ENCODE measurements at regions not wholly inside any gene's neighbourhood (a gene's known extent, or its start where the extent isn't known, plus 50 kb on each side); places are given as distances from the start of the nearest gene placed in this dataset.
"Not testable (repeated sequence)": the region's sequence is repeated elsewhere in the genome, so short reads cannot be mapped to it uniquely, and the experiment has no call there.

DNA sequence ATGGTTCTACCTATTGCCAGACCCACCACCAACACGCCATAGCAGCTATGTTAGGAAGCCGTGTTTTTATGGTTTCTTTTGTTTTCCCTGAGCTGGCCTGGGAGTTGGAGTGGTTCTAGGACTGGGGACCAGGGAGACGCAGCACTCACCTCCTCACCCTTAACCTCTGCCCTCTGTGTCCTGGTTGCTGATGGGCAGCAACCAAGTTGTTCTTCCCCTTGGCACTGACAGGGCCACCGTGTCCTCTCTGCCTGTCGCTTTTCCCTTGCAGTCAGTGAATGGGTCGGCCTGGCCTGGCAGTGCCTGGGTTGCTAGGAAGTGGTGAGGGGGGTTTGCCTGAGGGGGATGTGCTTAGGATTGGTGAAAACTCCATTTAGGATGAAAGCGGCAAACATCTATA is 197.1 kb upstream of the GATA6 start:
- TF ChIP-seq CTCF (IDR thresholded peaks at IDR 0.05): no peak
- no peak overlapping the region for H3K4me3 ChIP-seq
- no peak for DNase-seq (ENCODE audit: low spot score)
- no peak overlapping the region for H3K27ac ChIP-seq

- DNase-seq (ENCODE audit: low spot score): not testable (repeated sequence)
Measured at GRCh38 chr18:21975954-21976353, 193.4 kb upstream of the GATA6 start.

GRCh38 chr18:21978546-21979170 is 190.7 kb upstream of the GATA6 start:
- Histone ChIP-seq H3K4me3 (no peak overlapping the region), H3K27ac (no peak overlapping the region)
- no peak for TF ChIP-seq CTCF (IDR thresholded peaks at IDR 0.05)
- no peak for DNase-seq (ENCODE audit: low spot score)

More at GRCh38 chr18:21975954-21976353, 193.4 kb upstream of the GATA6 start:
- not testable (repeated sequence) for H3K27ac ChIP-seq, H3K4me3 ChIP-seq

DNA sequence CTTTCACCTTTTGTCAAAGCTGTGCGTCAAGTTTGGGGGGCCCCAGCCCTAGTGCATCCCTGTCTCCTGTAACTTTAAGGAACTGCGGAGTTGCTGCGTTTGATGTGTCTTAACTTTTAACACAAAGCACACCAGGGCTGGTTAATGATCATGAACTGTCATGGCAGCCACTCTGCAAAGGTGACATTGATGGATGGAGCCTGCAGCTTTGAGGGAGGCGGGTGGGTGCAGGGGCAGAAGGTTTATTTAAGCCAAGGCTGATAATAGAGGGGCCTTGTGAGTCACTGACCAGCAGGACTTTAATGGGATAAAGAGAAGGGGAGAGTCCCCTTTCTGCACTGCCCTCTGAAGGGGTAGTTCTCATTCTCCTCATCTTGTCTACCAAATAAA is 190.2 kb upstream of the GATA6 start:
- no peak for DNase-seq (ENCODE audit: low spot score)
- no peak for TF ChIP-seq CTCF (IDR thresholded peaks at IDR 0.05)
- H3K27ac ChIP-seq: no peak overlapping the region
- no peak overlapping the region for H3K4me3 ChIP-seq

DNA sequence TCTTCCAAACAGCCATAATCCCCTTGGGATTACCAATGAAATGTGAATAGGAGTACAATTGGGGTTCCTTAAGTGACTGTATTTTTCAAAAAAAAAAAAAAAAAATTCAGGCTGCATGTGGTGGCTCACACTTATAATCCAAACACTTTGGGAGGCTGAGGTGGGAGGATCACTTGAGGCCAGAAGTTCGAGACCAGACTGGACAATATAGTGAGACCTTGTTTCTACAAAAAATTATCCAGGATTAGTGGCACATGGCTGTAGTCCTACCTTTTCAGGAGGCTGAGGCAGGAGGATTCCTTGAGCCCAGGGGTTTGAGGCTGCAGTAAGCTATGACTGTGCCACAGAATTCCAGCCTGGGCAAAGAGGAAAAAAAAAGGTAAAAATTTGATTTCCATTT is 189.6 kb upstream of the GATA6 start:
- no peak for DNase-seq (ENCODE audit: low spot score)
- Histone ChIP-seq H3K27ac (no peak overlapping the region), H3K4me3 (no peak overlapping the region)
- no peak for TF ChIP-seq CTCF (IDR thresholded peaks at IDR 0.05)

DNA sequence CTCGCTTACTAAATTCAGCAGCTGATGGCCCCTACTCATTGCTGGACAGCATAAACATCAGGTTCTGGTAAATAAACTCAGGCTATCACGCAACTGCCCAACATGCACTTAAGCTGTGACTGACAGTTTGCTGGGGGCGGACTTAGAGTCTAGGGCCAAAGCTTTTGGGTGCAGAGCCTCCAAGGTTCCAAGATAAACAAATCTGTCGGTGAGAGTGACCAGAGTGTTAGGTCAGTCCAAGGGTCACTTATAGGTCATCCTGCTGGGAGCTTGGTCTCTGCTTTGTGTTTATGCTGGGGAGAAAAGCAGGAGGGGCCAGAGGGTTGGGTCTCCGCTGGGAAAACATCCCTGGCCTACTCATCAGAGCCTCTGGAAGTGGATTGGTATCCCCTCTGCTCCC is 188.6 kb upstream of the GATA6 start:
- no peak for TF ChIP-seq CTCF (IDR thresholded peaks at IDR 0.05)
- DNase-seq (ENCODE audit: low spot score): no peak

DNA sequence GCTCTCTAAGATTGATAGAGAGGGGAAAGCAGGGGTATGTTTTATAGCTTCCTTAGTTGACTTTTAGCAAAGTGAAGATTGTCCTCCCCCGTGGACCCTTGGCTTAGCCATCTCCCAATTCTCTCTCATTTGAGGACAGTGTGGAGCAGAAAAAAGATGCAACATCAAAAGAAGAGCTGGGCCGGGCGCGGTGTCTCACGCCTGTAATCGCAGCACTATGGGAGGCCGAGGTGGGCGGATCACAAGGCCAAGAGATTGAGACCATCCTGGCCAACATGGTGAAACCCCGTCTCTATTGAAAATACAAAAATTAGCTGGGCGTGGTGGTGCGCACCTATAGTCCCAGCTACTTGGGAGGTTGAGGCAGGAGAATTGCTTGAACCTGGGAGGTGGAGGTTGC is 187.9 kb upstream of the GATA6 start:
- not testable (repeated sequence) for H3K4me3 ChIP-seq; H3K27ac ChIP-seq; DNase-seq (ENCODE audit: low spot score)

More for the DNA sequence above, 188.6 kb upstream of the GATA6 start:
- H3K27ac ChIP-seq: no peak overlapping the region
- no peak overlapping the region for H3K4me3 ChIP-seq

GRCh38 chr18:21991081-21991534 is 178.3 kb upstream of the GATA6 start:
- Histone ChIP-seq H3K4me3 (no peak overlapping the region), H3K27ac (no peak overlapping the region)
- no peak for TF ChIP-seq CTCF (IDR thresholded peaks at IDR 0.05)
- no peak for DNase-seq (ENCODE audit: low spot score)
